Osteoblast (primary cell): ENCODE measurements at regions not wholly inside any gene's neighbourhood (a gene's known extent, or its start where the extent isn't known, plus 50 kb on each side); places are given as distances from the start of the nearest gene placed in this dataset. TPM values are rescaled to one million over a fixed set of nuclear protein-coding genes. Genes with fewer than 3 reads are reported as not detected.

Experiments
- DNase-seq: peaks from one replicate; pipeline ENCODE4 v3.0.0; 2011; ENCODE audit warnings: low spot score, mixed read lengths; ENCODE audit not compliant: insufficient read length; ENCODE audit errors: missing footprints
- H2AFZ ChIP-seq: 2 replicates; pipeline ENCODE4 v1.6.0; 2011; ENCODE audit warnings: mild to moderate bottlenecking, low read length
- H3K27ac ChIP-seq: 2 replicates; pipeline ENCODE4 v1.5.1; 2011; ENCODE audit warnings: mild to moderate bottlenecking, low read depth, low read length, moderate library complexity
- H3K27me3 ChIP-seq: 2 replicates; pipeline ENCODE4 v1.6.0; 2012; ENCODE audit warnings: mild to moderate bottlenecking, control low read depth, inconsistent platforms, low read length, moderate library complexity; ENCODE audit not compliant: insufficient read depth
- H3K36me3 ChIP-seq: 2 replicates; pipeline ENCODE4 v1.5.1; 2011; ENCODE audit warnings: mild to moderate bottlenecking, low read length, control low read depth, moderate library complexity; ENCODE audit not compliant: insufficient read depth
- H3K4me1 ChIP-seq: 2 replicates; pipeline ENCODE4 v1.5.1; 2011; ENCODE audit warnings: mild to moderate bottlenecking, low read length, control low read depth, moderate library complexity; ENCODE audit not compliant: insufficient read depth
- H3K4me2 ChIP-seq: 2 replicates; pipeline ENCODE4 v1.6.0; 2011; ENCODE audit warnings: mild to moderate bottlenecking, low read length; ENCODE audit not compliant: insufficient read depth
- H3K4me3 ChIP-seq: fragments of 200-600 bp; sonication (generic); 3 replicates; pipeline ENCODE4 v1.5.1; 2012; ENCODE audit warnings: mild to moderate bottlenecking, low read length, inconsistent platforms; ENCODE audit not compliant: insufficient read depth
- H3K79me2 ChIP-seq: 2 replicates; pipeline ENCODE4 v1.6.0; 2012; ENCODE audit warnings: mild to moderate bottlenecking, low read length, control low read depth, inconsistent platforms; ENCODE audit not compliant: insufficient read depth
- H3K9me3 ChIP-seq: 2 replicates; pipeline ENCODE4 v1.5.1; 2011; ENCODE audit warnings: low read depth, low read length, control low read depth
- H4K20me1 ChIP-seq: 2 replicates; pipeline ENCODE4 v1.6.0; 2012; ENCODE audit warnings: mild to moderate bottlenecking, low read length, control low read depth; ENCODE audit not compliant: insufficient read depth
- CTCF ChIP-seq: IDR thresholded peaks from 2 replicates; pipeline ENCODE4 v1.5.1; 2011; ENCODE audit warnings: mild to moderate bottlenecking, low read depth, low read length, moderate library complexity; ENCODE audit errors: extremely low read depth
- small RNA-seq: library from RNA; depleted of rRNA; stranded (forward); fragments of <200 nt; gene quantifications from one replicate; pipeline ENCODE3, GENCODE V24; 2012

GRCh38 chr4:22020129-22020528, 71.6 kb upstream of the KCNIP4 start:
- Histone ChIP-seq H3K4me3 (no peak overlapping the region), H3K27ac (no peak overlapping the region), H3K36me3 (no peaks in the 10 kb centered on the region), H4K20me1 (no peaks in the 10 kb centered on the region), H3K79me2 (no peaks in the 10 kb centered on the region), H3K4me1 (no peaks in the 10 kb centered on the region), H3K4me2 (no peak overlapping the region), H3K9me3 (no peaks in the 10 kb centered on the region), H3K27me3 (no peaks in the 10 kb centered on the region), H2AFZ (no peak overlapping the region)
- TF ChIP-seq CTCF: no peak
- no peak for DNase-seq

GRCh38 chr4:22019676-22020075, 71.1 kb upstream of the KCNIP4 start:
- H4K20me1 ChIP-seq: no peaks in the 10 kb centered on the region
- H3K36me3 ChIP-seq: no peaks in the 10 kb centered on the region
- no peaks in the 10 kb centered on the region for H3K9me3 ChIP-seq

GRCh38 chr4:22014222-22014741, 65.7 kb upstream of the KCNIP4 start:
- H3K27ac ChIP-seq: no peak overlapping the region

More at GRCh38 chr4:22019676-22020075, 71.1 kb upstream of the KCNIP4 start:
- no peaks in the 10 kb centered on the region for H3K79me2 ChIP-seq
- no peak overlapping the region for H3K27ac ChIP-seq
- no peaks in the 10 kb centered on the region for H3K27me3 ChIP-seq
- no peaks in the 10 kb centered on the region for H3K4me1 ChIP-seq
- no peak overlapping the region for H2AFZ ChIP-seq
- no peak for TF ChIP-seq CTCF
- no peak for DNase-seq
- no peak overlapping the region for H3K4me2 ChIP-seq
- H3K4me3 ChIP-seq: no peak overlapping the region

GRCh38 chr4:22003878-22004277, 55.3 kb upstream of the KCNIP4 start:
- Histone ChIP-seq H3K79me2 (no peaks in the 10 kb centered on the region), H3K27me3 (no peaks in the 10 kb centered on the region), H3K4me1 (no peaks in the 10 kb centered on the region), H3K27ac (no peak overlapping the region), H3K36me3 (no peaks in the 10 kb centered on the region), H2AFZ (no peak overlapping the region), H3K4me2 (no peak overlapping the region), H4K20me1 (no peaks in the 10 kb centered on the region), H3K9me3 (no peaks in the 10 kb centered on the region), H3K4me3 (no peak overlapping the region)
- peak; percentile 26 for DNase-seq
- TF ChIP-seq CTCF: no peak

More at GRCh38 chr4:22014222-22014741, 65.7 kb upstream of the KCNIP4 start:
- no peak overlapping the region for H2AFZ ChIP-seq
- H3K27me3 ChIP-seq: no peaks in the 10 kb centered on the region
- no peaks in the 10 kb centered on the region for H3K79me2 ChIP-seq
- H3K4me3 ChIP-seq: no peak overlapping the region
- no peak for TF ChIP-seq CTCF
- no peak overlapping the region for H3K4me2 ChIP-seq
- H4K20me1 ChIP-seq: no peaks in the 10 kb centered on the region
- H3K4me1 ChIP-seq: no peaks in the 10 kb centered on the region
- H3K36me3 ChIP-seq: no peaks in the 10 kb centered on the region
- no peak for DNase-seq
- H3K9me3 ChIP-seq: no peaks in the 10 kb centered on the region

Small RNA genes lying in the stretch of these regions (small RNA-seq; reads per million reads assigned to genes)
- not detected for gene RNU6-420P
